Vagina (tissue), 2 donors: ENCODE measurements at regions not wholly inside any gene's neighbourhood (a gene's known extent, or its start where the extent isn't known, plus 50 kb on each side); places are given as distances from the start of the nearest gene placed in this dataset.

Experiments
- CTCF ChIP-seq, 3 experiments: fragments of 450-650 bp in 2 of 3; fragments of 200-600 bp in 1 of 3; sonication (generic) in 1 of 3; IDR thresholded peaks; one replicate each; pipeline ENCODE4 v1.5.1; 2017 to 2019; ENCODE audit warnings: antibody characterized with exemption in 3 of 3, mild to moderate bottlenecking in 2 of 3, moderate library complexity in 2 of 3
- POLR2A ChIP-seq, 2 donors: fragments of 450-650 bp; IDR thresholded peaks; one replicate each; pipeline ENCODE4 v1.6.1; 2017; ENCODE audit warnings: antibody characterized with exemption in 2 of 2, mild to moderate bottlenecking in 2 of 2, moderate library complexity in 2 of 2
- POLR2AphosphoS5 ChIP-seq, 2 donors: sonication (generic); formaldehyde crosslinking; IDR thresholded peaks; one replicate each; pipeline ENCODE4 v1.9.0; 2017; ENCODE audit warnings: antibody characterized with exemption in 2 of 2, mild to moderate bottlenecking in 2 of 2, low read depth in 1 of 2; ENCODE audit not compliant: insufficient read depth in 1 of 2

GRCh38 chrX:39174241-39174771, 373.0 kb downstream of the MID1IP1 start:
- TF ChIP-seq POLR2AphosphoS5 (IDR thresholded peaks at IDR 0.05; ENCODE audit: insufficient read depth in 1 of 2, low read depth in 1 of 2) (no peak), CTCF (IDR thresholded peaks at IDR 0.05) (no peak), POLR2A (IDR thresholded peaks at IDR 0.05) (no peak)
